GM11168 (cell line): ENCODE measurements at regions not wholly inside any gene's neighbourhood (a gene's known extent, or its start where the extent isn't known, plus 50 kb on each side); places are given as distances from the start of the nearest gene placed in this dataset.
"Not testable (repeated sequence)": the region's sequence is repeated elsewhere in the genome, so short reads cannot be mapped to it uniquely, and the experiment has no call there.

Experiments used
- in situ Hi-C: fragments of 300-500 bp; cut with MboI; formaldehyde crosslinking; loops from one replicate; pipeline ENCODE4 v1.12.0; 2022; ENCODE audit warnings: low sequenced_read_pairs; ENCODE audit not compliant: unreplicated experiment

DNA sequence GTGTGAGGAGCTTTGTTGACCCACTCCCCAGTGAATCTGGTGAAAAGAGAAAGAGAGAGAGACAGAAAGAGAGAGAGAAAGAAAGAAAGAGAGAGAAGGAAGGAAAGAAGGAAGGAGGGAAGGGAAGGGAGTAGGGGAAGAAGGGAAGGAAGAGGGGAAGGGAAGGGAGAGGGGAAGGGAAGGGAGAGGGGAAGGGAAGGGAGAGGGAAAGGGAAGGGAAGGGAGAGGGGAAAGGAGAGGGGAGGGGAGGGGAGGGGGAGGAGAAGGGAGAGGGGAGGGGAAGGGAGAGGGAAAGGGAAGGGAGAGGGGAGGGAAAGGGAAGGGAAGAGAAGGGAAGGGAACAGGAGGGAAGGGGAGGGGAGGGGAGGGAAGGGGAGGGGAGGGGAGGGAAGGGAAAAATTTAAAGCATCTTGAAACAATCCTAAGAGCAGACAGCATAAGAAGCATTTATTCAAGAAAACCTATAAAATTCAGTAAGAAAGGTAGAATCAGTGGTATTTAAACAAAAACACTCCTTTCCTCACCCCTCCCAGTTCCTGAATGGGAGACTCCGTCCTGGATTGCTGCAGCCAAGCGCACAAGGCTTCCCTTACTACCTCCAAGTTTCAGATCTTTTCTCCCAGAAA, 846.2 kb upstream of the POM121L12 start:
- in situ Hi-C loops = no loop called here

DNA sequence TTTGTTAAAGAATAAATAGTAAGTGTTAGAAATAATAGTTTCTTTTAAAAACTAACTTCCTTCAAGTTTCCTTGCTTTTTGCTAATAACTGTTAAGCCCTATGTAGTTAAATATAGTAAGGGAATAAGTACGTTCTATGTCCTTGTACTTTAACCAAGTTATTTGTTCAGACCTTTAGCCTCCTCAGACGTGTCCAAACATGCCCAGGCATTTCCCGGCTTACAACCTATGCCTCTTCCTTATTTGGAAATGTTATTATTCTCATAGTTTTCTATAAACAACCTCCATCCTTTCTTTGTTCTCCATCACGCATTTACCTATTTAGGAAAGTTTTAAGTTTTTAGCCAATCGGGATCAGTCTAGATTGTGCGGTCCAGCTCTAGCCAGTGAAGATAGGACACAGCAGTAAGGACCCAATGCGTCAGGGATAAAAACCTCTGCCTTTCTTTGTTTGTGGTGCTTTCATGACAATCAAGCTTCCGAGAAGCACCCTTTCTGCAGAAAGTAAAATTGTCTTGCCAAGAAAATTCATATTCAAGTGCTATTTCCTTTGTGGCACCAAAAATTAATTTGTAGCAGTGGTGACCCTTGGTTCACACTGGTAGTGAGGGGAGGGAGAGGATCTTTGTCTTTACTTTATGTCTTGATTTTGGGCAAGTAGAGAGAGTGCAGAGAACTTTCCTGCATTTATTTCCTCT, 851.3 kb upstream of the POM121L12 start:
- in situ Hi-C loops = no loop called here

DNA sequence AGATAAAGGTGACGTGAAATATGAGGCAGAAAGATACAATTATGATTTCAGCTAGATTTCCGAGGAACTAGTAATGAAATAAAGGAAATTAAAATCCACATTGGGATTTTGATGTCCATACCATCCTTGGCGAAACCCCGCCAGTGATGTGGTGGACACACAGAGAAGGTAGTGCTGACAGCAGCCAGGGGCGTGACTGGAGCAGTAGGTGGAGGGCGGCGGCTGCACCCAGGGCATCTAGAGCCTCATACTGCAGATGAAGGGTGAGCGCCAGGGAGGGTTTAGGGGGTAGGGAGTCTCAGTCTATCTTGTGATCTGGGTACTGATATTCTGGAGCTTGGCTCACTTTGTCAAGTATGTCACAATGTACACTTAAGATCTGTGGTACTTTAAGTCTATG, 855.5 kb upstream of the POM121L12 start:
- in situ Hi-C loops = no loop called here

DNA sequence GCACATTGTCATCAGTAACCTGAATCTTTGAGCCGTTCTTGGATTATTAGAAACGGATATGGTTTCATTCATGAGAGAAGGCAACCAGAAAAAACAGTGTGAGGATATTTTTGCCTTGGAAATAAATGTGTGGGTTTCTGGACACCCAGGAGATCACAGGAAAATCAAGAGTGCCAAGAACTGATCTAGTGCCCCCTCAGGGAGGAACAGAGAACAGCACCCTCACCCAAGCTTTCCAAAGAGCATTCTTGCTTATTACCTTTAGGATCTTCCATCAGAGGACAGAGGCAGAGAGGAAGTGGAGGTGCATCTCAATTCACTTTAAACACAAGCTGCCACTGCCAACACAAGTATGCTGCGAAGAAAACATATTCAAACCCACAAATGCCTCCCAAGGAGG, 851.5 kb upstream of the COBL start:
- in situ Hi-C loops = no loop called here

DNA sequence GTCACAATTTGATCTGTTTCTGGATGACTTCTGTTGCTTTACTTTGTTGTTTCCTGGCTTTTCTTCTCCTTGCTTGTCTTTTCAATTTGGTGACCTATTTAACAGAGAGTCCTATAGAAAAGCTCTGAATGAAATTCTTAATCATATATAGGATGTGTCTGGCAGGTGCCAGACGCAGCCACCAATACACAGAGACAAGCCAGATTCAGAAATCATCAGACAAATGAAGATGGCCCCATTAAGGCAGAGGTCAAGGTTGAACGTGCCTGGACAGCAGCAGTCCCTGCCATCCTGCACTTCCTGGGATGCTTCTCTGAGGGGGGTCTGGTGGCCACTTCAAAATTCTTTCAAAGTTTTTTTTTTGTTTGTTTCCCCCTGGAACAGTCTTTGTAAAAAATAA, 846.7 kb upstream of the COBL start:
- in situ Hi-C loops = no loop called here

DNA sequence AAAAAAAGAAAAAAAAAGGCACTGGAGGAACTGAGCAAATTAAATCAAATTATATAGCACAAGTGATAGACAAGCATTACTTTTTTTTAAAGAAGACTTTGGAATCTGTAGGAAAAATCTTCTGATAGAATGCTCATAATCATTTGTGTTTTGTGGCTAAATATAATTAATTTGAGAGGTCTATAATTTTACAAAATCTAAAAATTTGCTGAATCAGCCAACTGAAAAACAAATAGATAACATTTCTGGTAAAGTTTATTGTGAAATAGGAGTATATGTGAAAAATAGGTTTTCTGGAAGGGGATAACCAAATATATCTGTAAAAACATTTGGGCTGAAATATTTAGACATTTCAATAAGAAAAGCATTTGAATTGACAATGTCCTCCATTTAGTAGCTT, 844.9 kb upstream of the COBL start:
- in situ Hi-C loops = no loop called here

DNA sequence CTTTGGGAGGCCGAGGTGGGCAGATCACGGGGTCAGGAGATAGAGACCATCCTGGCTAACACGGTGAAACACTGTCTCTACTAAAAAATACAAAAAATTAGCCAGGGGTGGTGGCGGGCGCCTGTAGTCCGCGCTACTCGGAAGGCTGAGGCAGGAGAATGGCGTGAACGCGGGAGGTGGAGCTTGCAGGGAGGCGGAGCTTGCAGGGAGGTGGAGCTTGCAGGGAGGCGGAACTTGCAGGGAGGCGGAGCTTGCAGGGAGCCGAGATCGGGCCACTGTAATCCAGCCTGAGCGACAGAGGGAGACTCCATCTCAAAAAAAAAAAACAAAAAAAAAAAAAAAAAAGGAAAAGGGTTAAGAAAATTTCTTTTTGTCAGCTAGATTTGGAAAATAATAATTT, 842.8 kb upstream of the COBL start:
- in situ Hi-C loops = not testable (repeated sequence)

DNA sequence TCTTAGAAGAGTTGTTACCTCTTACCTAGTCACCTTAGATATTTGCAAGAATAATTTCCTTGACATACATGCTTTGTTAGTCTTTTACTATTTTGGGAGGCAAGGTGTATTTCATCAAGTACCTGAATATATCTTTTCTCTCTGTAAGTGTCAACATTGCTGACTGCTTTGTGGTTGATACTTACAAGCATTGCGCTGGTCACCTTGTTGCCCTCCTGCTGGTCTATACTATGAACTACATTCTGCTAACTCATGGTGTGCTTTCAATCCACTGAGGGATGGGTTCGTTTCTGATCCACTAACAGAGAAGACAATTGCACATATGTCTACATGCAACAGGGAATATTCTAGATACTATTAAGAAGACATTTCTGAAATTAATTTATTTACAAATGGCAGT, 837.8 kb upstream of the COBL start:
- in situ Hi-C loops = no loop called here

DNA sequence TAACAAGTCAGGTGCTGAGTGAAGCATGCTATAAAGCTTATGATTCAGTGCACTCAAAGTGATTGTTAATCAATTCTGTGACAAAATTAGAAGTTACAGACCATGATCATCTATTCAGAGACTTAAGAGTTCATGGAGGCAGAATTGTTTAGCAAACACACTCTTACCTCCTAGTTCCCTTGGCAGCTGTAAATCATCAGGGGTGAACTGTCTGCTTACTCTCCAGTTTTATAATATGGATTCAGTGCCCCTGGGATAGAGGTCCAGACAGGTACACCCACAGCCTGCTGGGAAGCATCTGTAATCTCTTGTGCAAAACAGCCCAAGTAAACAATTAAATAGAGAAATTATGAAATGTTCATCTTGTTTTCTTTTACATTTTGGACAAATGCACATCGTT, 835.0 kb upstream of the COBL start:
- in situ Hi-C loops = no loop called here

DNA sequence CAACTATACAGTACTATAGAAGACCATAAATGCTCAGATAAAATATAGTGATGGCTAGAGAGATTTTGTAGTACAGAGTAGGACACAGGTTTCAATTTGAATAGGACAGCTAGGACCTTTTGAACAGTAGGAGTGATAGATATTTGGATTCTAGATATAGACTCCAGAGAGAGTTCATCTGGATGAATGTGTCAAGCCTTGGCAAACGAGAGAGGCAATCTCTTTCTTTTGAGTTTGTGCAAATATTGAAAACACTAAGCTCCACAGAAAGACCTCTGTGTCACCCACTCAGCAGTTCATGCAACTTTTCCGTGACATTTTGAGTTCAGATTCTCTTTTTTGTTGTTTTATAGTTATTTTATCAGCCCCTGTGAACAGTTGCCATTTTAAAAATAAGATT, 834.3 kb upstream of the COBL start:
- in situ Hi-C loops = no loop called here

DNA sequence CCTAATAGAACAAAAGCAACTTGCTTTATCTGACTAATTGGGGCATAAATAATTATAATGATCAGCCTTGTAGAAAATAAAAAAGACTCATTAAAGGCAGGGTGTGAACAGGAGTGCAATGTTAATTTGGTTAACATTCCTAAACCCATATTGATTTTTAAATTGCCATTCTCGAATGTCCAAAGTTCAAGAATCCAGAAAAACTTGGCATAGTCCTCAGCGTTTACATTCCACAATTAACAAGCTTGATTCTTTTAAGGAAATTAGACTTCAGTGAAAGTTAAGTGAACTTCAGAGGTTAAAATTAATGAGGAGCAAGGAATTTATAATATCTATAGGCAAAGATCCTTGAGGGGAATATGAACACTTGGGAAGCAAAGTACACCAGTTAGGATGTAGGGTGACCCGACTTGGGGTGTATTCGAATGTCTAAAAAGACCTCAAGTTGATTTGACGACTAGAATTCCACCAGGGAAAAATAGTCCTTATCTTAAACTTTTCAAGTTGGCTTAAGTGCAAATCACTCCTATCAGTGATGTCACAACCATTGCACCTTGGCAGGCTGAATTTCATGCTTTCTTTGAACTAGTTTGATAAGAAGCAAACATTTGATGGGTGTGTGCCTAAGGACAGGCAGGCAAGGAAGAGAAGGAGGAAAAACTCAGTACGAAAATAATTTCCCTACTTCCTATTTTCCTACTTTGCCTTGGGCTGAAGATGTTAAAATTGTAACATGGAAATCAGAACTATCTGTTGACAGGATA, 830.4 kb upstream of the COBL start:
- in situ Hi-C loops = no loop called here

DNA sequence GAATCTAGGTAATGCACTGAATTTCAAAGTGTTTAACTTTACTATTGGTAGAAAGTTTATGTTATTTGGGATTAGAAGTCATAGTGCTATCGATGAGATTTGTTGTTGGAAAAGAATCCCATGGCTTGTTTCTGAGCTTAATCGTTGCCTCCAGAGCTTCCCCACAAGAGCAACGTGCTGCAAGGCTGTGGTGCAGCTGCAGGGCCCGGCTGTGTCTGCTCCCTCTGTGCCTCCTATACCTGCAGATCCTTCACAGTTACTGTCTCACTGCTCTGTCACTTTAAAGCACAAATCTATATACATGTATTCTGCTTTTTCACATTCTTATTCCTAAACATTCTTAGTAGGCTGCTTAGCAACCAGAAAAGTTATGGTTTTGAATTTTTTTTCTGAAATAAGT, 826.6 kb upstream of the COBL start:
- in situ Hi-C loops = no loop called here

DNA sequence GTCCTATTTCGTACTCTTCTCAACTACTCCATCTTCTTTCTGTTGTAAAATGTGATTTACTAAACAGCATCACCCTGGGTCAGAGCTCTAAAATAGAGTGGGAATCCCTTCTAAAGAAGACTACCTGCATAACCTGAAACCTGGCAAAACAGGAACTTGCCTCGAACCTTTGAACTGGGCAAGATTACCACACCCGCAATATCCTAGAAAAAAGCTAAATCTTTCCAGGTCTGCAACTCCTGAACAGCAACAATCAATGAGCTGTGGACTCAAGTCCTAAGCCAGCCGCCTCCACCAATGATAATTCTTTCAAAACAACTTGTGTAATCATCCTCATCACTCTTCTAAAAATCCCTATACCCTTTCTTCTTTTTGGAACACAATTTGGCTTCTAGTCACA, 824.2 kb upstream of the COBL start:
- in situ Hi-C loops = no loop called here

DNA sequence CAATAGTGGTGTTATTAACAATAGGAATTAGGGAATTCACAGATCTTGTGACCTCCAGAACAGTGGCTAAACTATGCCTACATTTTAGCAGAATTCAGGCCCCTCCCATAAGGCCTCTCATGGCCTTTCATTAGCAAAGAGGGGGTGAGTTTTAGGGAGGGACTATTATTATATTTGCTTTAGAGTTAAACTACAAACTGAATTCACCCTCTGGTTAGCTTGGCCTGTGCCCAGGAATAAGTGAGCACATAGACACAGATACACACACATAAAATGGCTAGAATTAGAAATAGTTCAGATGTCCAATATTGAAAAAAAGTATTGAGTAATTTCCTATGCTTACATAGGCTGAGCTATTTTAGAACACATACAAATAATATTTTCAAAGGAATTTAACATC, 818.8 kb upstream of the COBL start:
- in situ Hi-C loops = no loop called here

DNA sequence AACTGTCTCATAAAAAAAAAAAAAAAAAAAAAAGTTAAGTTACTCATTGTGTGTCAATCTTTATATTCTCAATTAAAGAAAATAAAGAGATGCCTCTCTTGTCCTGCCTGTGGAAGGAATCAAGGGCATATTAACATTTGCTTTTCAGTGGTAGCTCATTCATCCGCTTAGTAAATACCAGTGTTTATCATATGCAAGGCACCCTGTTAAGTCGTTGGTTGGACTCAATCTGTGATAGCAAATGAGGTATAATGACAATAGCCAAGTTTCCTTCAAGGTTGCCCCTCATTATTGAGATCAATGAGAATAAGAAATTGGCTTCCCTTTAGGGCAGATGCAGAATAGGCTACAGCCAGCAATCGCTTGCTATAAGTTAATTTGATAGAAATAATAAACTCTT, 812.7 kb upstream of the COBL start:
- in situ Hi-C loops = no loop called here

DNA sequence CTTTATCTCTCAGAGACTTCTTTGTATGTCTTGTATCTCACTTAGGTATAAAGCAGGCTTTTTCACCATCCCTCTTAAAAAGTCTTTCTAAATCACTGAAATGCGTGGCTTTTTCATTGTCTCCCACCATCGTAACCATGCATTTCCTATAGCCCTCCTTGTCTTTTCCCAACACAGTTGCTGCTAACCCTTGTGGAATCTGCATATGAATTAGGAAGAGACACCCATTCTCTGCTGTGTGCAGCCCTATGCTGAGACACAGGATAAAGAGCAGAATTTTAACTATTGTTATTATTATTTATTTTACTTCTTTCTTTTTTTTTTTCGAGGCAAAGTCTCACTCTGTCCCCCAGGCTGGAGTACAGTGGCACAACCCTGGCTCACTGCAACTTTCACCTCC, 804.3 kb upstream of the COBL start:
- in situ Hi-C loops = no loop called here

DNA sequence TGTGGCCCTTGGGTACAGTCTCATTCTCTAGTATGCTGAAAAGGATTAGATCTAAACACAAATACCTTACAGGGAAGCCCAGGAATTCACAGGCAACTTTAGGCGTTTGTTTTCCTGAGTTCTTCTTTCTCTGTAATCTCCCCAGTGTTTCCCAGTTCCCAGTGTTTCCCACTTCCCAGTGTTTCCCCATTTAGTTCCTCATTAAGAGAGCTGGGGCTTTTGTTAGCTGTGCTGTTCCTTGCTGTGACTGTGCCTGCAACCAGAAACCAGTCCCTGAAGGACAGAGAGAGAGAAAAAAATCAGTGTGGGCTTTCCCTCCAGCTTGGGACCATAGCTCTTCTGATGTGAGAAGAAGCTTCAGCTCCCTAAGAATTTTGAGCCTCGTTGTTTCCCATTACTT, 802.9 kb upstream of the COBL start:
- in situ Hi-C loops = no loop called here

DNA sequence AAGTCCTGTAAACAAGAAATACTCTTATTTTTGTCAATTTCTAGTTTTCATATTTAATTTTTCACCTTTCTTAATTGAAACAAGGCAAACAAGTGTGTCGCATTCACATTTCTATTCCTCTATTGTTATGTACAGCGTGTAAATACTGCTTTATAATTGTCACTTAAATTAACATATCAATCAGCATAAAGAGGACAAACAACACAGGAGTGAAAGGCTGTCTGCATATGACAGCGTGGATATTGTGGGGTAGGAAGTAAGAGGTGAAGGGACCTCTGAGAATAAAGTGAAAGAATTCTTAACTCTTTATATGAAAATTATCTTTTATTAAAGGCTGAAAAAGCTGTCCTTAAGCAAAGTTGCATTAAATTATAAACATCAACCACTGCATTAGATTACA, 797.9 kb upstream of the COBL start:
- in situ Hi-C loops = no loop called here

DNA sequence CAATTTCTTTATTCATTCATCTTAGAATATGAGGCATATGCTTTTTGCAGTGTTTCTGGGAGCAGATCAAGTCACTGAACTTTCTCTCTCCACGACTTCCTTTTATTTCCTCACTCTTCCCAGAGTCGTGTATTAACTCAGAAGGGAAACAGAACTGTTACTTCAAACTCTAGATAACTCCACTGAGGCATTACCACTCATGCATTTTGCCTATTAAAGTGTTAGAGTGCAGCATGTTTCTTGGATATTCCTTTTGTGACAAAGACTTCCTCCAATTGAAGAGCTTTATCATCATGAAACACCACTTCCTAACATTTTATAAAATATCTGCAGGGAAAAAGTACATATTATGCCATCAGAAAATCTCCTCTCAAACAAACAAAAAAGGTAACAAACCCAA, 797.4 kb upstream of the COBL start:
- in situ Hi-C loops = no loop called here

DNA sequence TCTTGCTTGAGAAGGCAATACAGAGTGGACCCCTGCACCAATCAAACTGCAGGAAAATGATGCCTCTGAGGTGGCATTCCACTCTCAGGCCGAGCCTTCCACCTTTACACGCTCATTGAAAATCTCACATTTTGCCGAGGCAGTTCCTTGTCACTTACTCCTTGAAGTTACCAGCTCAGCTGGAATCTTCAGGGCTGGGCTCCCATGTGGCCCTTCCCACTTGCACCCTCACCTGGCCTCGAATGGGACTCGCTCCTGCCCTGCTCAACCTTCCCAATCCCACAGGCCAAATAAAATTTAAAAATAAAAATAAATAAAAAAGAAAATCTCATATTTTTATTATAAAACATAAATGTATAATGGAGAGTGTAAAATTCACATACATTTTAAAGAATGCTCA, 790.7 kb upstream of the COBL start:
- in situ Hi-C loops = no loop called here

DNA sequence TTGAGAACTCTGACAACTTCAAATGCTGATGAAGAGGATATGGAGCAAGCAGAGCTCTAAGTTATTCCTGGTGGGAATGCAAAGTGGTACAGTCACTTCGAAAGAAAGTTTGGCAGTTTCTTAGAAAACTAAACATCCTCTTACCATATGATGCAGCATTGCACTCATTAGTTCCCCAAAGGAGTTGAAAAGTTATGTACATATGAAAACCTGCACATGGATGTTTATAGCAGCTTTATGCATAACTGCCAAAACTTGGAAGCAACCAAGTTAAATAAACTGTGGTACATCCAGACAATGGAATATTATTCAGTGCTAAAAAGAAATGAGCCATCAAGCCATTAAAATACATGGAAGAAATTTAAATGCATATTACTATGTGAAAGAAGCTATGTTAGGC, 779.3 kb upstream of the COBL start:
- in situ Hi-C loops = no loop called here

DNA sequence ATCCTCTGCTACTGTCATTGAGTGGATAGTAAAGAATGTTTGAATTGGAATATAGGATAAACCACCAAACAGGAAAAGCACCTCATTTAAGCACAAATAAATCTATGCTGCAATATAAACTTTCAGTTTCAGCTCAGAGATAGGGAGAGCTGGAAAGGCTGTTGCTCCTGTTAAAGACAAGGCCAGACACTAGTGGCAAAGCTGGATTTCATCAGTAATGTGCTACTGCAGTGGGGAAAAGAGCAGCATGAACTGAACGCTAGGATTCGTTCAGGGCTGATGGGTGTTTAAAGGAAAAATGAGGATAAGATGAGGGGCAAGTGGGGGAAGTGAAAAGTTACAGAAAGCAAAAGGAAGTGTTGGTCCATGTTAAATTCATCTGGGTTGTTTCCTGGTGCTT, 775.4 kb upstream of the COBL start:
- in situ Hi-C loops = no loop called here
